Naive thymus-derived CD8-positive, alpha-beta T cell (primary cell): ENCODE measurements at regions not wholly inside any gene's neighbourhood (a gene's known extent, or its start where the extent isn't known, plus 50 kb on each side); places are given as distances from the start of the nearest gene placed in this dataset.

Source experiments
- ATAC-seq, 2 donors: fragments of 150-1000 bp; cut with Tn5 transposase in 1 of 2; sonication (Bioruptor Pico), chemical (Tn5 transposase) in 1 of 2; 1 replicate in 1 of 2; 2 replicates in 1 of 2; pipeline ENCODE4 v1.10.0; 2021; ENCODE audit warnings: mild to moderate bottlenecking in 2 of 2, moderate library complexity in 2 of 2
- POLR2A ChIA-PET: fragments of 350-600 bp; sonication (Branson Sonifier 250); formaldehyde crosslinking; loops from one replicate; lab custom pipeline; 2021; ENCODE audit warnings: antibody characterized with exemption; lab: Charles Lee
- DNase-seq, 10 donors: peaks; one replicate each; pipeline versions ENCODE4 v3.0.0 to v3.0.0-alpha.2; 2020 to 2022
- H3K27ac Mint-ChIP-seq, 10 donors: one replicate each; pipeline ENCODE4 v1.8.0; 2020 to 2022; ENCODE audit warnings: mild to moderate bottlenecking in 10 of 10, mixed read lengths in 10 of 10, moderate library complexity in 4 of 10, inconsistent platforms in 1 of 10
- H3K27me3 Mint-ChIP-seq, 5 donors: one replicate each; pipeline ENCODE4 v1.8.0; 2021 to 2022; ENCODE audit warnings: mixed read lengths in 5 of 5
- H3K36me3 Mint-ChIP-seq, 3 donors: one replicate each; pipeline ENCODE4 v1.8.0; 2020 to 2022; ENCODE audit warnings: mixed read lengths in 3 of 3, mild to moderate bottlenecking in 2 of 3, inconsistent platforms in 1 of 3
- H3K4me1 Mint-ChIP-seq, 4 donors: one replicate each; pipeline ENCODE4 v1.8.0; 2021 to 2022; ENCODE audit warnings: mixed read lengths in 4 of 4
- H3K4me3 Mint-ChIP-seq, 10 donors: one replicate each; pipeline ENCODE4 v1.8.0; 2020 to 2022; ENCODE audit warnings: mild to moderate bottlenecking in 10 of 10, mixed read lengths in 10 of 10, moderate library complexity in 6 of 10, inconsistent platforms in 1 of 10
- H3K9me3 Mint-ChIP-seq, 9 donors: one replicate each; pipeline ENCODE4 v1.8.0; 2020 to 2022; ENCODE audit warnings: mixed read lengths in 9 of 9, mild to moderate bottlenecking in 3 of 9, inconsistent platforms in 1 of 9, moderate library complexity in 1 of 9

DNA sequence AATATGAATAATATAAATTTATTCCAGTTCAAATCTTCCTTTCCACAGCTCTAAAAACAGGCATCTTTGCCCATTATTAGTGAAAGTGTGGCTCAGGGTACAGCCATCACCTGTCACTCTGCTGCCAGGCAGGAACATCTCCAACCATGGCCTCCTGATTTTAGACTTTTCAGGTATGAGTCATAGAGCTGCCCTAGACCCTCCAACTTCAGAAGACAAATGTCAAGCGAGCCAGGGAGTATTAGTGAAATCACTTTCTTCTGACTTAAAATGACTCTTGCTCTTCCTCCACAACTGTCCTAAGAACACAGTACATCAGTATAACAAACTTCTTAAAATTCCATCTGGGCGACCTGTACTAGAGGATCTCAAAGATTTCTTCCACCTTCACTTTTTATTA, 78.1 kb upstream of the AKAP13 start:
- Mint-ChIP-seq H3K4me1 (peaks cover under 1 to 7% (median 4%) of the 10 kb centered on the region in 4 donors), H3K27me3 (peaks cover 0 to 2% (median 0%) of the 10 kb centered on the region in 5 donors), H3K36me3 (no peaks in the 10 kb centered on the region), H3K4me3 (no peak overlapping the region), H3K9me3 (no peaks in the 10 kb centered on the region), H3K27ac (no peak overlapping the region)
- DNase-seq, result no peak
- POLR2A ChIA-PET, result no interaction called here
- ATAC-seq, result no peak

DNA sequence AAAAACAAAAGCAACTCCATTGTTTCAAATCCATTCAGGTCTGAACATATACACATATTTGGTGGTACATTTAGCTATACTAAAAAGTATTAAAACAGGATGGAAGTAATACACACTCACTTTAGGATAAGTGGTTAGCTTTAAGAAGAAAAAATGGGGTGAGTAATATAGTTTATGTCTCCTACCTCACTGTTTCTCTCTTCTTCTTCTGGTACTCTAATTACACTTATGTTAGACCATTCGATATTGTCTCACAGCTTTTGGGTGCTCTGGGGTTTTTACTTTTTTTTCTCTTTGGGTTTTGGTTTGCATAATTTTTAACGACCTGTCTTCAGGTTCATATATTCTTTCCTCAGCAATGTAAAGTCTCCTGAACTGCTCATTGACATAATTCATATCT, 75.4 kb upstream of the AKAP13 start:
- peaks cover 0 to 3% (median 0%) of the 10 kb centered on the region in 5 donors for H3K27me3 Mint-ChIP-seq
- DNase-seq (no peak), ATAC-seq (no peak)
- POLR2A ChIA-PET, result no interaction called here
- peaks cover 0 to 2% (median under 1%) of the 10 kb centered on the region in 3 donors for H3K36me3 Mint-ChIP-seq
- H3K27ac Mint-ChIP-seq, result no peak overlapping the region
- peaks cover 6 to 23% (median 9%) of the 10 kb centered on the region in 4 donors for H3K4me1 Mint-ChIP-seq
- H3K4me3 Mint-ChIP-seq, result no peak overlapping the region
- peaks cover 0 to 1% (median 0%) of the 10 kb centered on the region in 9 donors for H3K9me3 Mint-ChIP-seq

- Mint-ChIP-seq H3K36me3 (peaks cover 0 to 11% (median 2%) of the 10 kb centered on the region in 3 donors), H3K27me3 (peaks cover 0 to 3% (median 0%) of the 10 kb centered on the region in 5 donors), H3K4me1 (peaks cover 7 to 30% (median 9%) of the 10 kb centered on the region in 4 donors), H3K9me3 (peaks cover 0 to 10% (median 0%) of the 10 kb centered on the region in 9 donors), H3K27ac (no peak overlapping the region), H3K4me3 (no peak overlapping the region)
- POLR2A ChIA-PET, result no interaction called here
- ATAC-seq, result no peak
- DNase-seq, result no peak
Measured at GRCh38 chr15:85306946-85307686, 73.3 kb upstream of the AKAP13 start.

DNA sequence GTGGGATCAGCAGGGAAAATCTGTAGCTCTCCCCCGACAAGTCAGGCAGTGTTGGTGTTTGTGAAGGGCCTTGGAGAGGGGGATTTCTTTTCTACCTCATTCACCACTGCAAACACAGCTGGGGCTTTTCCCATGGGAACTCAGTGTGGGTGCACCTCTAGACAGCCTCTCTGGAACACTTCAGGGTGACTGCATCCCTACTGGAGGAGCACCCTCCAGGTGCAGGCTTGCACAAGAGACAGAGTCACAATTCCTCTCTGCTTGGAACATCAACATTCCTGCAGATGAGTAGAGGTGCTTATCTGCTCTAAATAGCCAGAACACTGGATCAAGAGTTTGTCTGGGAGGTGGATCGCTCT, 72.7 kb upstream of the AKAP13 start:
- POLR2A ChIA-PET, result no interaction called here
- Mint-ChIP-seq H3K4me3 (no peak overlapping the region), H3K36me3 (peaks cover 0 to 11% (median 2%) of the 10 kb centered on the region in 3 donors), H3K4me1 (peaks cover 7 to 36% (median 11%) of the 10 kb centered on the region in 4 donors), H3K27ac (no peak overlapping the region), H3K27me3 (peaks cover 0 to 3% (median 0%) of the 10 kb centered on the region in 5 donors), H3K9me3 (peaks cover 0 to 10% (median 0%) of the 10 kb centered on the region in 9 donors)
- no peak for DNase-seq
- no peak for ATAC-seq

DNA sequence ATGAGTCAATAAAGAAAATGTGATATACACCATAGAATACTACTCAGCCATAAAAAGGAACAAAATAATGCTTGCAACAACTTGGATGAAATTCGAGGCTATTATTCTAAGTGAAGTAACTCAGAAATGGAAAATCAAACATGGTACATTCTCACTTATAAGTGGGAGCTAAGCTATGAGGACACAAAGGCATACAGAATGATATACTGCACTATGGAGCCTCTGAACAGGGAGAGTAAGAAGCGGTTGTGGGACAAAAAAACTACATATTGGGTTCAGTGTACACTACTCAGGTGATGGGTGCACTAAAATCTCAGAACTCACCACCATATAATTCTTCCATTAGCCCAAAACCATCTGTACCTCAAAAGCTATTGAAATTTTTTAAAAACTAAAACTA, 68.8 kb upstream of the AKAP13 start:
- POLR2A ChIA-PET, result interaction anchor here (0.6 kb wide), 1 partner anchor 91 kb away, joined by 4 read pairs; no protein-coding TSS in a partner anchor
- no peak overlapping the region for H3K4me3 Mint-ChIP-seq
- H3K36me3 Mint-ChIP-seq, result peaks cover 0 to 11% (median 2%) of the 10 kb centered on the region in 3 donors
- no peak overlapping the region for H3K27ac Mint-ChIP-seq
- ATAC-seq (no peak), DNase-seq (no peak)
- H3K9me3 Mint-ChIP-seq, result peaks cover 0 to 10% (median 0%) of the 10 kb centered on the region in 9 donors
- peaks cover 19 to 67% (median 35%) of the 10 kb centered on the region in 4 donors for H3K4me1 Mint-ChIP-seq
- peaks cover 0 to 3% (median 0%) of the 10 kb centered on the region in 5 donors for H3K27me3 Mint-ChIP-seq

DNA sequence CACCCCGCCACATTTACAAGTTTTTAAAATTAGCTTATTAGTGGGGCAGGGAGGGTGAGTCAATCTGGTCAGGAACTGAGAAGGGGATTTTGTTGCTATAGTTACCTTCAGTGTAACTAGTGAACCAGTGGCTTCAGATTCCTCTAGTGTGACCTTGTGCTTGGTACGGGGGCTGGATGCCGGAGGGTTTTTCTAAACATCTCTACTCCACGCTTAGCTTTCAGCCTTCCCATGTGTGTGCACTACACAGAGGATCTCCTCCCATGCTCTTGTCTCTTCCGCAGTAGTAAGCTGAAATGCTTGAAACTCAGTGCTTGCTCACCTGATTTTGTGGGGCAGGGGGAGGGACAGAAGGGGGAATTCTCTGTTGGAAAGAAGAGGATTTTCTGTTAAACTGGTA, 67.9 kb upstream of the AKAP13 start:
- ATAC-seq (peak in 1 of 2 donors; percentile 18), DNase-seq (no peak)
- peak overlapping the region in 4 of 10 donors; percentile 21 to 62 (median 52) for H3K27ac Mint-ChIP-seq
- peaks cover 0 to 11% (median 2%) of the 10 kb centered on the region in 3 donors for H3K36me3 Mint-ChIP-seq
- peaks cover 0 to 10% (median 0%) of the 10 kb centered on the region in 9 donors for H3K9me3 Mint-ChIP-seq
- H3K27me3 Mint-ChIP-seq, result peaks cover 0 to 3% (median 0%) of the 10 kb centered on the region in 5 donors
- peak overlapping the region in 1 of 10 donors; percentile 59 for H3K4me3 Mint-ChIP-seq
- POLR2A ChIA-PET, result interaction anchor here (0.7 kb wide), 1 partner anchor 65 kb away, joined by 4 read pairs; no protein-coding TSS in a partner anchor
- peaks cover 20 to 68% (median 40%) of the 10 kb centered on the region in 4 donors for H3K4me1 Mint-ChIP-seq

GRCh38 chr15:85312929-85313331, 67.5 kb upstream of the AKAP13 start:
- Mint-ChIP-seq H3K4me3 (peak overlapping the region in 1 of 10 donors; percentile 59), H3K9me3 (peaks cover 0 to 10% (median 0%) of the 10 kb centered on the region in 9 donors), H3K36me3 (peaks cover 0 to 11% (median 2%) of the 10 kb centered on the region in 3 donors), H3K27me3 (peaks cover 0 to 3% (median 0%) of the 10 kb centered on the region in 5 donors), H3K27ac (peak overlapping the region in 4 of 10 donors; percentile 6 to 62 (median 52)), H3K4me1 (peaks cover 20 to 72% (median 41%) of the 10 kb centered on the region in 4 donors)
- ATAC-seq (no peak), DNase-seq (no peak)
- POLR2A ChIA-PET, result interaction anchor here (0.7 kb wide), 1 partner anchor 65 kb away, joined by 4 read pairs; no protein-coding TSS in a partner anchor

- Mint-ChIP-seq H3K36me3 (peaks cover 0 to 11% (median 2%) of the 10 kb centered on the region in 3 donors), H3K4me1 (peaks cover 20 to 72% (median 42%) of the 10 kb centered on the region in 4 donors), H3K4me3 (peak overlapping the region in 1 of 10 donors; percentile 59), H3K27ac (peak overlapping the region in 3 of 10 donors; percentile 6 to 62 (median 47)), H3K27me3 (peaks cover 0 to 3% (median 0%) of the 10 kb centered on the region in 5 donors), H3K9me3 (peaks cover 0 to 10% (median 0%) of the 10 kb centered on the region in 9 donors)
- POLR2A ChIA-PET, result no interaction called here
- no peak for DNase-seq
- no peak for ATAC-seq
Measured at GRCh38 chr15:85313339-85313738, 67.1 kb upstream of the AKAP13 start.

DNA sequence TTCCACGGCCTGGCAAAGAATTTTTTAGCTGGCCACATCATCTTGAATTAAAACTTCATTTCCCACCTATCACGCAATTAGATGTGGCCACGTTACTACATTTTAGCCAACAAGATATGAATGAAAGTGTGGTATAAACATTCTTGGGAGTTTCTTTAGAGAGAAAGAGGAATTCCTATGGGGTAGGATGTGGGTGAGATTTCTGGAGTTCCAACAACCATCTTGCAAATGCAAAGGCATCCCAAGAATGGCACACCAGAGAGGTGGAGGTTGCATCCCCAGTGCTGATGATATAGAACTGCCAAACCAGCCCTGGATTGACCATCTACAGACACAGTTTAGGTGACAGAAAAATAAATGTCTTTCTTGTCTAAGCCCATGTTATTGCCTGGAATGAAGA, 66.3 kb upstream of the AKAP13 start:
- DNase-seq (no peak), ATAC-seq (no peak)
- Mint-ChIP-seq H3K4me3 (no peak overlapping the region), H3K27me3 (no peaks in the 10 kb centered on the region), H3K9me3 (peaks cover 0 to 10% (median 0%) of the 10 kb centered on the region in 9 donors), H3K4me1 (peaks cover 14 to 71% (median 37%) of the 10 kb centered on the region in 4 donors), H3K36me3 (peaks cover 0 to 11% (median 2%) of the 10 kb centered on the region in 3 donors), H3K27ac (peak overlapping the region in 1 of 10 donors; percentile 46)
- POLR2A ChIA-PET, result interaction anchor here (0.7 kb wide), 1 partner anchor 18 kb away, joined by 3 read pairs; no protein-coding TSS in a partner anchor

DNA sequence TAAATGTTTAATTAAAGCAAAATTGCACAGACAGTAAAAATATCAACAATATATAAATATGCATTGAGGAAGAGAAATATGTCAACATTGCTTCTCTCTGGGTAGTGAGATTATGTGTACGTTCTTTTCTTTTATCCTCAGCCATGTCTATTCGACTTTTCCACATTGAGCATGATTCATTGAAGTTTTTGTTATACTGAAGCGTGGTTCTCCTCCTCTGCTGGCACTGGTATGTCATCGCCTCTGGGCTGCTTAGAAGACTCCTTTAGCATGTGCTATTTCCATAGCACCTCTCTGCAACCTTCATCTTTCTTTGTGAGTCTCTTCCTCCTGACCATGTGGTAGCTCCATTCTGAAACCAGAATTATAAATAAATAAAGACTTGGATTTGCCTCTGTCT, 65.8 kb upstream of the AKAP13 start:
- Mint-ChIP-seq H3K9me3 (peaks cover 0 to 10% (median 0%) of the 10 kb centered on the region in 9 donors), H3K36me3 (peaks cover 0 to 11% (median 2%) of the 10 kb centered on the region in 3 donors), H3K4me1 (peaks cover 14 to 70% (median 36%) of the 10 kb centered on the region in 4 donors), H3K4me3 (no peak overlapping the region), H3K27ac (peak overlapping the region in 1 of 10 donors; percentile 74), H3K27me3 (no peaks in the 10 kb centered on the region)
- POLR2A ChIA-PET, result interaction anchor here (0.7 kb wide), 1 partner anchor 18 kb away, joined by 3 read pairs; no protein-coding TSS in a partner anchor
- no peak for DNase-seq
- no peak for ATAC-seq

DNA sequence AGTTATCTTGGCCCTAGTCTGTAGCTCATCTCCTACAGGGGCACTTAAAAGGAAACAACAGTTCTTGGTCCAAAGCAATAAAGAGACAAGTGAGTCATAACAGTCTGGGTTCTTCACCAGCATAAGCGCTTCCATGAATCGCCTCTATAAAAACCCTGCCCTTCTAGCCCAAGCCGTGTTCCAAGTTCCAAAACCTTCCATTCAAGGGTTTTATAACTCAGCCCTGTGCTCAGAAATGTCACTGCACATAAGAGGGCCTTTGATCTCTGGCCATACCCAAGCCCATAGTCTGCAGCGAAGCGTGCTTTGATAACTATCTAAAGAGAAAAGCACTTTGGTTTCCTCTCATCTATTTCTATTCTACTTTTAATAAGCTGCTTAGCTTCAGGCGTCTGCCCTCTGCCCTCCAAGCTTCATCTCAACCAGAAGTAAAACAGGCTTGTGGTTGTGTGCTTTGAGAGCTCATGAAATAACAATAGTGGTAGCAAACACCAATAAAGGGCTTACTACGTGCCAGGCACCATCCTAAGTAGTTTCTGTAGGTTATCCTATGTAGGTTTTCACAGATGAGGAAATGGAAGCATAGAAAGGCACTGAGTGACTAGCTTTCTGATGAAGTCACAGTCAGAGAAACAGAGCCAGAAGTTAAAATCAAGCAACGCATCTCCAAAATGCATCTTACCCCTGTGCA, 64.0 kb upstream of the AKAP13 start:
- H3K36me3 Mint-ChIP-seq, result no peaks in the 10 kb centered on the region
- POLR2A ChIA-PET, result interaction anchor here (0.6 to 2.1 kb wide), 4 partner anchors 11 to 73 kb away, joined by 3 to 13 read pairs (median 3); partner anchors contain the start of gene AKAP13
- H3K4me3 Mint-ChIP-seq, result peak overlapping the region; percentile 37 to 77 (median 67)
- H3K9me3 Mint-ChIP-seq, result peaks cover 0 to 2% (median 0%) of the 10 kb centered on the region in 9 donors
- peaks cover 13 to 60% (median 36%) of the 10 kb centered on the region in 4 donors for H3K4me1 Mint-ChIP-seq
- H3K27me3 Mint-ChIP-seq, result no peaks in the 10 kb centered on the region
- DNase-seq, result peak in 5 of 10 donors; percentile 14 to 39 (median 25)
- H3K27ac Mint-ChIP-seq, result peak overlapping the region; percentile 35 to 90 (median 84)
- peak; percentile 89 to 94 for ATAC-seq
